Colonic mucosa (tissue), 4 donors: ENCODE measurements at regions not wholly inside any gene's neighbourhood (a gene's known extent, or its start where the extent isn't known, plus 50 kb on each side); places are given as distances from the start of the nearest gene placed in this dataset.
A peak's percentile ranks its signal among the peaks of the same experiment; 100 is the strongest.

ENCODE experiments used
- DNase-seq: peaks from one replicate; pipeline ENCODE4 v3.0.0-alpha.2; 2020
- H3K27ac ChIP-seq: fragments of 200-600 bp; one replicate; pipeline ENCODE4 v1.8.0; 2021
- H3K27me3 ChIP-seq: fragments of 200-600 bp; one replicate; pipeline ENCODE4 v1.8.0; 2021
- H3K36me3 ChIP-seq: fragments of 200-600 bp; one replicate; pipeline ENCODE4 v1.8.0; 2021
- H3K4me1 ChIP-seq: fragments of 200-600 bp; one replicate; pipeline ENCODE4 v1.8.0; 2021; ENCODE audit warnings: mild to moderate bottlenecking
- H3K4me3 ChIP-seq: fragments of 200-600 bp; one replicate; pipeline ENCODE4 v1.8.0; 2021
- H3K9ac ChIP-seq, 2 donors: one replicate each; pipeline ENCODE4 v1.7.0; 2013; ENCODE audit warnings: control low read depth in 2 of 2, low read depth in 2 of 2, low read length in 2 of 2
- H3K9me3 ChIP-seq: fragments of 200-600 bp; one replicate; pipeline ENCODE4 v1.8.0; 2021
- CTCF ChIP-seq: fragments of 200-600 bp; IDR thresholded peaks from one replicate; pipeline ENCODE4 v1.8.0; 2022; ENCODE audit warnings: antibody characterized with exemption, mild to moderate bottlenecking
- intact Hi-C: fragments of 100-400 bp; cut with DNase I; formaldehyde crosslinking; loops from one replicate; pipeline ENCODE4 v1.14.1; 2022
- donor health status: healthy.
- donor health status: DM: no; HTN: no; CAD: no.
- donor health status: DM: no; HTN: no; CAD: no.

DNA sequence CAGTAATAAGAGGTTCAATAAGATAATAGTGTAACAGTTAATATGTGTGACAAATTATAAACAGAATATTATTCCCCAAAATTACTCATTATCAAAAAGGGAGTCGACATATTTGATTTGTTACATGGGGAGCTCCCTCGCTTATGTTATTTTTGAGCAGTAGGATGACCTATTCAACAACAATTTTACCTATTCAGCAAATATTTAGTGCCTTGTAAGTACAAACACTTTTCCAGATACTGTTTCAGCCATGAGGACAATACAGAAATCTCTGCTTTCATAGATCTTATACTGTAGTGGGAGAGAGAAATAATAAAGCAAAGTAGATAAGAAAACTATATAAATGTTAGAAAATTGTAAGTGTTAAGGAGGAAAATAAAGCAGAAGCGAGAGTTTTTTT is 1342.8 kb upstream of the WWC1 start:
- Histone ChIP-seq H3K27ac (no peak overlapping the region), H3K9ac (no peak overlapping the region), H3K4me3 (no peak overlapping the region), H3K4me1 (no peaks in the 10 kb centered on the region), H3K36me3 (no peaks in the 10 kb centered on the region), H3K27me3 (no peaks in the 10 kb centered on the region), H3K9me3 (no peaks in the 10 kb centered on the region)
- intact Hi-C loops = no loop called here
- no peak for DNase-seq
- no peak for TF ChIP-seq CTCF

- no peaks in the 10 kb centered on the region for H3K36me3 ChIP-seq
- no peak for DNase-seq
- no peak overlapping the region for H3K27ac ChIP-seq
- H3K4me3 ChIP-seq = no peak overlapping the region
- H3K9ac ChIP-seq = no peak overlapping the region
- H3K27me3 ChIP-seq = no peaks in the 10 kb centered on the region
- TF ChIP-seq CTCF = no peak
- no peaks in the 10 kb centered on the region for H3K4me1 ChIP-seq
- intact Hi-C loops = no loop called here
- H3K9me3 ChIP-seq = no peaks in the 10 kb centered on the region
These were observed 1339.4 kb upstream of the WWC1 start for GRCh38 chr5:166952048-166952447.

DNA sequence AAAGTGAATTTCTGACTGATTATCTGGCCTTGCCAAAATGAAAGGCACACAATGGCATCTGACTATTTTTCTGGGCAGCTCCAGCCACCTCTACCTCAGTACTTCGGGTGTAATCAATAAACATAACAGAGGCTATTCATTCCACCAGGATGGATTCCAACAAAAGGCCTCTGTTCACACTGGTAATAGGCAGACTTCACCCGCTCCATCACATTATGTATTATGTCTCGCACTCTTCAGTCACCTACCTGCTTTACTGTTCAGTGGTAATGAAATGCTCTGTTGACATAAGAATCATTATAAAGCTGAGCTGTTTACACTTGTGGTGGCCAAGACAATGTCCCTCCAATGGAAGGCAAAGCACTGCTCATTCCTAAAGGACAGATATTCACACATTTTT is 1333.7 kb upstream of the WWC1 start:
- no peak overlapping the region for H3K27ac ChIP-seq
- no peak for TF ChIP-seq CTCF
- H3K4me1 ChIP-seq = no peaks in the 10 kb centered on the region
- H3K9ac ChIP-seq = no peak overlapping the region
- no peaks in the 10 kb centered on the region for H3K9me3 ChIP-seq
- no peak for DNase-seq
- H3K27me3 ChIP-seq = no peaks in the 10 kb centered on the region
- intact Hi-C loops = no loop called here
- H3K4me3 ChIP-seq = no peak overlapping the region
- H3K36me3 ChIP-seq = no peaks in the 10 kb centered on the region

GRCh38 chr5:166959766-166960165 is 1331.7 kb upstream of the WWC1 start:
- intact Hi-C loops = loop anchor here (5.0 to 10.0 kb wide), 2 partner anchors 88 to 1085 kb away; no protein-coding TSS in a partner anchor
- no peak overlapping the region for H3K9ac ChIP-seq

GRCh38 chr5:166961028-166961427 is 1330.4 kb upstream of the WWC1 start:
- peak; percentile 16 for TF ChIP-seq CTCF
- H3K9me3 ChIP-seq = no peaks in the 10 kb centered on the region
- no peak overlapping the region for H3K27ac ChIP-seq
- H3K9ac ChIP-seq = no peak overlapping the region
- H3K36me3 ChIP-seq = no peaks in the 10 kb centered on the region
- H3K4me1 ChIP-seq = no peaks in the 10 kb centered on the region
- no peaks in the 10 kb centered on the region for H3K27me3 ChIP-seq
- no peak for DNase-seq
- intact Hi-C loops = loop anchor here (5.0 to 10.0 kb wide), 2 partner anchors 86 to 1084 kb away; no protein-coding TSS in a partner anchor
- no peak overlapping the region for H3K4me3 ChIP-seq

More at GRCh38 chr5:166959766-166960165, 1331.7 kb upstream of the WWC1 start:
- H3K9me3 ChIP-seq = no peaks in the 10 kb centered on the region
- H3K27me3 ChIP-seq = no peaks in the 10 kb centered on the region
- no peak for TF ChIP-seq CTCF
- H3K27ac ChIP-seq = no peak overlapping the region
- no peaks in the 10 kb centered on the region for H3K36me3 ChIP-seq
- no peak overlapping the region for H3K4me3 ChIP-seq
- no peak for DNase-seq
- H3K4me1 ChIP-seq = no peaks in the 10 kb centered on the region

- no peaks in the 10 kb centered on the region for H3K27me3 ChIP-seq
- H3K36me3 ChIP-seq = no peaks in the 10 kb centered on the region
- no peaks in the 10 kb centered on the region for H3K9me3 ChIP-seq
- no peak overlapping the region for H3K27ac ChIP-seq
- H3K4me3 ChIP-seq = no peak overlapping the region
- no peaks in the 10 kb centered on the region for H3K4me1 ChIP-seq
- DNase-seq = no peak
- intact Hi-C loops = loop anchor here (5.0 to 10.0 kb wide), 2 partner anchors 85 to 1083 kb away; no protein-coding TSS in a partner anchor
- H3K9ac ChIP-seq = no peak overlapping the region
- TF ChIP-seq CTCF = no peak
These were observed 1329.5 kb upstream of the WWC1 start for GRCh38 chr5:166961913-166962312.
